PFSK-1 (cell line): ENCODE measurements at regions not wholly inside any gene's neighbourhood (a gene's known extent, or its start where the extent isn't known, plus 50 kb on each side); places are given as distances from the start of the nearest gene placed in this dataset.

Source experiments
- FOXP2 ChIP-seq: optimal IDR thresholded peaks from 2 replicates; pipeline ENCODE3; 2011; ENCODE audit warnings: borderline replicate concordance, control low read depth, inconsistent platforms; ENCODE audit not compliant: insufficient read depth; ENCODE audit errors: extremely low read length, extremely low read depth
- POLR2AphosphoS5 ChIP-seq: IDR thresholded peaks from 2 replicates; pipeline ENCODE4 v1.6.1; 2012; ENCODE audit warnings: low read depth, mild to moderate bottlenecking, control low read depth, low read length, moderate library complexity
- SIN3A ChIP-seq: IDR thresholded peaks from 2 replicates; pipeline ENCODE4 v1.6.1; 2012; ENCODE audit warnings: mild to moderate bottlenecking, low read length, moderate library complexity, borderline replicate concordance; ENCODE audit not compliant: insufficient read depth
- TAF1 ChIP-seq: IDR thresholded peaks from 2 replicates; pipeline ENCODE4 v1.6.1; 2012; ENCODE audit warnings: low read length, control low read depth, borderline replicate concordance; ENCODE audit not compliant: insufficient read depth
- TF ChIP-seq, protein P1 (sequence below), 2 experiments: IDR thresholded peaks; 2 replicates each; pipeline versions ENCODE4 v1.6.1 to v1.8.0; 2011 to 2012; ENCODE audit warnings: low read depth in 2 of 2, low read length in 2 of 2, control low read depth in 1 of 2, inconsistent platforms in 1 of 2, mild to moderate bottlenecking in 1 of 2, moderate library complexity in 1 of 2; ENCODE audit not compliant: insufficient read depth in 1 of 2

DNA sequence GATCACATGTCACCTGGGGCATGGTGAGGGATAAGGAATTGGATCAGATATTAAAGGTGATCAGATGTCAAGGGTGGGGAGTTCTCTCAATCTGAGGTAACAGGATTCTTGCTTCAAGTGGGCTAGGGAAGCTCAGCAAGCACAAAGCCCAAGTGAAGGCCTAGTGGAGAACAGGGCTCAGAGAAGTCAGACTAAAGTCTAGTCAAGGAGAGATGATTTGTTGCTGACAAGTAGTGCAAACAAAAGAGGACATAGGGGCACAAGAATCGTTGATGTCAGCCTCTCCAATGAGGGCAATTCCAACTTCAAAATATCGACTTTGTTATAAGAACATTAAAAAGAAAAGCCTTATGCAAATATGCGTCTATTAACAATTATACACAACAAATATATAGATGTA is 852.8 kb upstream of the CELF2 start:
- no peak for TF ChIP-seq SIN3A
- TF ChIP-seq POLR2AphosphoS5 = no peak
- no peak for TF ChIP-seq TAF1
- TF ChIP-seq, protein P1, sequence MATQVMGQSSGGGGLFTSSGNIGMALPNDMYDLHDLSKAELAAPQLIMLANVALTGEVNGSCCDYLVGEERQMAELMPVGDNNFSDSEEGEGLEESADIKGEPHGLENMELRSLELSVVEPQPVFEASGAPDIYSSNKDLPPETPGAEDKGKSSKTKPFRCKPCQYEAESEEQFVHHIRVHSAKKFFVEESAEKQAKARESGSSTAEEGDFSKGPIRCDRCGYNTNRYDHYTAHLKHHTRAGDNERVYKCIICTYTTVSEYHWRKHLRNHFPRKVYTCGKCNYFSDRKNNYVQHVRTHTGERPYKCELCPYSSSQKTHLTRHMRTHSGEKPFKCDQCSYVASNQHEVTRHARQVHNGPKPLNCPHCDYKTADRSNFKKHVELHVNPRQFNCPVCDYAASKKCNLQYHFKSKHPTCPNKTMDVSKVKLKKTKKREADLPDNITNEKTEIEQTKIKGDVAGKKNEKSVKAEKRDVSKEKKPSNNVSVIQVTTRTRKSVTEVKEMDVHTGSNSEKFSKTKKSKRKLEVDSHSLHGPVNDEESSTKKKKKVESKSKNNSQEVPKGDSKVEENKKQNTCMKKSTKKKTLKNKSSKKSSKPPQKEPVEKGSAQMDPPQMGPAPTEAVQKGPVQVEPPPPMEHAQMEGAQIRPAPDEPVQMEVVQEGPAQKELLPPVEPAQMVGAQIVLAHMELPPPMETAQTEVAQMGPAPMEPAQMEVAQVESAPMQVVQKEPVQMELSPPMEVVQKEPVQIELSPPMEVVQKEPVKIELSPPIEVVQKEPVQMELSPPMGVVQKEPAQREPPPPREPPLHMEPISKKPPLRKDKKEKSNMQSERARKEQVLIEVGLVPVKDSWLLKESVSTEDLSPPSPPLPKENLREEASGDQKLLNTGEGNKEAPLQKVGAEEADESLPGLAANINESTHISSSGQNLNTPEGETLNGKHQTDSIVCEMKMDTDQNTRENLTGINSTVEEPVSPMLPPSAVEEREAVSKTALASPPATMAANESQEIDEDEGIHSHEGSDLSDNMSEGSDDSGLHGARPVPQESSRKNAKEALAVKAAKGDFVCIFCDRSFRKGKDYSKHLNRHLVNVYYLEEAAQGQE (IDR thresholded peaks at IDR 0.05; ENCODE audit: insufficient read depth in 1 of 2, low read depth in 2 of 2, low read length in 2 of 2) = no peak
- no peak for TF ChIP-seq FOXP2
